Chondrocyte (in vitro differentiated cells): ENCODE measurements at regions not wholly inside any gene's neighbourhood (a gene's known extent, or its start where the extent isn't known, plus 50 kb on each side); places are given as distances from the start of the nearest gene placed in this dataset.

ENCODE experiments used
- DNase-seq: peaks from one replicate; pipeline ENCODE4 v3.0.0; 2021; ENCODE audit warnings: mixed read lengths, low spot score
- H3K27ac Mint-ChIP-seq: one replicate; pipeline ENCODE4 v1.8.0; 2021; ENCODE audit warnings: mild to moderate bottlenecking, moderate library complexity, mixed read lengths; ENCODE audit not compliant: unreplicated experiment
- H3K27me3 Mint-ChIP-seq: 2 replicates; pipeline ENCODE4 v1.8.0; 2021; ENCODE audit warnings: low read depth, mixed read lengths
- H3K36me3 Mint-ChIP-seq: 2 replicates; pipeline ENCODE4 v1.8.0; 2021; ENCODE audit warnings: low read depth, mixed read lengths
- H3K4me1 Mint-ChIP-seq: 2 replicates; pipeline ENCODE4 v1.8.0; 2021; ENCODE audit warnings: low read depth, mild to moderate bottlenecking, mixed read lengths
- H3K4me3 Mint-ChIP-seq: one replicate; pipeline ENCODE4 v1.8.0; 2021; ENCODE audit warnings: mild to moderate bottlenecking, moderate library complexity, mixed read lengths; ENCODE audit not compliant: unreplicated experiment
- H3K9me3 Mint-ChIP-seq: 2 replicates; pipeline ENCODE4 v1.8.0; 2021; ENCODE audit warnings: low read depth, mixed read lengths
- TF ChIP-seq, protein P1 (sequence below): fragments of 200-600 bp; sonication (generic); IDR thresholded peaks from 2 replicates; pipeline ENCODE4 v1.5.0; 2021; ENCODE audit warnings: antibody characterized with exemption, mild to moderate bottlenecking, moderate library complexity

DNA sequence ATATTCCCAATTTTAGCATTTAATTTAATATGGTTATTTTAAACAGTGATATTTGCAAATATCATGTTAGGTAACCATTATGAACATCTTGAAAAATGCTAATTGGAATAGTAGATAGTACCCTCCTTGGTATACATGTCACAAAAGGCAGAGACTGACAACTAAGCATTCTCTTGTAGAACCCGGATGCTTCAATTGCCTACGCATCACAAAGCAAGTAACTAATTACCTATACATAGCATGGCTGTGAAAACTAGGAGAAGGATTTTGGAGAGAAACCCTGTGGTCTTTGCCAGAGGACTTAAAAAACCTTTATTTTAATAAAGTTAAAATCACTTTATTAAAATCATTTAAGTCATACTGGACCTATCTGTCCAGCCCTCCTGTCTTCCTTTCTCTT lies 764.1 kb upstream of the TENM3 start:
- Mint-ChIP-seq H3K36me3 (no peaks in the 10 kb centered on the region), H3K27me3 (no peaks in the 10 kb centered on the region), H3K4me1 (peaks cover 9% of the 10 kb centered on the region), H3K27ac (no peak overlapping the region), H3K4me3 (no peak overlapping the region), H3K9me3 (no peaks in the 10 kb centered on the region)
- no peak for DNase-seq
- TF ChIP-seq, protein P1, sequence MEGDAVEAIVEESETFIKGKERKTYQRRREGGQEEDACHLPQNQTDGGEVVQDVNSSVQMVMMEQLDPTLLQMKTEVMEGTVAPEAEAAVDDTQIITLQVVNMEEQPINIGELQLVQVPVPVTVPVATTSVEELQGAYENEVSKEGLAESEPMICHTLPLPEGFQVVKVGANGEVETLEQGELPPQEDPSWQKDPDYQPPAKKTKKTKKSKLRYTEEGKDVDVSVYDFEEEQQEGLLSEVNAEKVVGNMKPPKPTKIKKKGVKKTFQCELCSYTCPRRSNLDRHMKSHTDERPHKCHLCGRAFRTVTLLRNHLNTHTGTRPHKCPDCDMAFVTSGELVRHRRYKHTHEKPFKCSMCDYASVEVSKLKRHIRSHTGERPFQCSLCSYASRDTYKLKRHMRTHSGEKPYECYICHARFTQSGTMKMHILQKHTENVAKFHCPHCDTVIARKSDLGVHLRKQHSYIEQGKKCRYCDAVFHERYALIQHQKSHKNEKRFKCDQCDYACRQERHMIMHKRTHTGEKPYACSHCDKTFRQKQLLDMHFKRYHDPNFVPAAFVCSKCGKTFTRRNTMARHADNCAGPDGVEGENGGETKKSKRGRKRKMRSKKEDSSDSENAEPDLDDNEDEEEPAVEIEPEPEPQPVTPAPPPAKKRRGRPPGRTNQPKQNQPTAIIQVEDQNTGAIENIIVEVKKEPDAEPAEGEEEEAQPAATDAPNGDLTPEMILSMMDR, result no peak

DNA sequence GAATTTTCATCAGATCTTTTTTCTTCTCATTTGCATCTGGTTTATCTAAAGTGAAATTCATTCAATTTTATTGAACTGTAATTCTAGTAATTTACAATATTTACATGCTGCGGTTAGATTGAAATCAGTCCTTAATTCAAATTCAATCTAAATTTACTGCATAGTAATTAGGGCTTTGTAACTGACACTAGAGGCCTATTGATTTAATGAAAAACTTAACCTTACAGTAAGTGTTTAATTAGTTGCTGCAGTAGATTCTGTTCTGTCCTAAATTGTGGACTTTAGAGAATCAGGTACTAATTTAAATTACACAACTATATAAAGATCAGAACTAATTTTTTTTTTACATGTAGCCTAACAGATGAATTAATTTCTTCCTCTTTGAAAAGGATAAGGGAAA lies 758.8 kb upstream of the TENM3 start:
- H3K4me3 Mint-ChIP-seq, result no peak overlapping the region
- TF ChIP-seq, protein P1, result no peak
- no peaks in the 10 kb centered on the region for H3K36me3 Mint-ChIP-seq

GRCh38 chr4:181488926-181489325 lies 754.3 kb upstream of the TENM3 start:
- no peak overlapping the region for H3K4me3 Mint-ChIP-seq
- DNase-seq, result no peak
- no peaks in the 10 kb centered on the region for H3K9me3 Mint-ChIP-seq
- no peaks in the 10 kb centered on the region for H3K27me3 Mint-ChIP-seq
- TF ChIP-seq, protein P1, result no peak
- no peaks in the 10 kb centered on the region for H3K36me3 Mint-ChIP-seq
- H3K27ac Mint-ChIP-seq, result no peak overlapping the region
- H3K4me1 Mint-ChIP-seq, result no peaks in the 10 kb centered on the region

More for the DNA sequence above, 758.8 kb upstream of the TENM3 start:
- Mint-ChIP-seq H3K4me1 (no peaks in the 10 kb centered on the region), H3K27me3 (no peaks in the 10 kb centered on the region), H3K27ac (no peak overlapping the region), H3K9me3 (no peaks in the 10 kb centered on the region)
- no peak for DNase-seq

DNA sequence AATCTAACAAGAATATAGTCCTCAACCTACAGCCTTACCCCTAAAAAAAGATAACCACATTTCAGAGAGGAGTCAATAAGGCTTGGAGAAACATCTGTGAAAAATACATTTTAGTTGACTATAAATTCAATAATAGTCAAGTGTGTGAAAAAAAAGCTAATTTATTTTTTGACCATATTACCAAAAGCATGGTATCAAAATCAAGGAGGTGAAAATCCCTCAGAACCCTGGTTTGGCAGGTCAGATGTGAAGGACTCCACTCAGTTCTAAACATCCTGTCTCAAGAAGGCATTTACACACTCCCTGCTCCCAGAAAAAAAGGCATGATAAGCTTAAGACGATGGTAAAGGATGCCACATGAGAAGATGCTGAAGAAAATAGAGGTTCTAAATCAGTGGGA lies 745.1 kb upstream of the TENM3 start:
- no peak for DNase-seq
- Mint-ChIP-seq H3K4me1 (no peaks in the 10 kb centered on the region), H3K4me3 (no peak overlapping the region), H3K27ac (no peak overlapping the region), H3K27me3 (peaks cover 4% of the 10 kb centered on the region), H3K36me3 (no peaks in the 10 kb centered on the region), H3K9me3 (peaks cover 3% of the 10 kb centered on the region)
- TF ChIP-seq, protein P1, result no peak

GRCh38 chr4:181502611-181503010 lies 740.6 kb upstream of the TENM3 start:
- no peaks in the 10 kb centered on the region for H3K4me1 Mint-ChIP-seq
- no peak for DNase-seq
- peaks cover 8% of the 10 kb centered on the region for H3K27me3 Mint-ChIP-seq
- peaks cover 3% of the 10 kb centered on the region for H3K9me3 Mint-ChIP-seq
- no peak overlapping the region for H3K4me3 Mint-ChIP-seq
- no peaks in the 10 kb centered on the region for H3K36me3 Mint-ChIP-seq
- TF ChIP-seq, protein P1, result no peak
- no peak overlapping the region for H3K27ac Mint-ChIP-seq
